DMS53 treated with DMSO at 0.1 percent for 48 hours (cell line): ENCODE measurements at regions not wholly inside any gene's neighbourhood (a gene's known extent, or its start where the extent isn't known, plus 50 kb on each side); places are given as distances from the start of the nearest gene placed in this dataset.

Experiments used
- DNase-seq: peaks from one replicate; lab custom pipeline; 2025; ENCODE audit not compliant: unreplicated experiment; lab: John Stamatoyannopoulos, UW

DNA sequence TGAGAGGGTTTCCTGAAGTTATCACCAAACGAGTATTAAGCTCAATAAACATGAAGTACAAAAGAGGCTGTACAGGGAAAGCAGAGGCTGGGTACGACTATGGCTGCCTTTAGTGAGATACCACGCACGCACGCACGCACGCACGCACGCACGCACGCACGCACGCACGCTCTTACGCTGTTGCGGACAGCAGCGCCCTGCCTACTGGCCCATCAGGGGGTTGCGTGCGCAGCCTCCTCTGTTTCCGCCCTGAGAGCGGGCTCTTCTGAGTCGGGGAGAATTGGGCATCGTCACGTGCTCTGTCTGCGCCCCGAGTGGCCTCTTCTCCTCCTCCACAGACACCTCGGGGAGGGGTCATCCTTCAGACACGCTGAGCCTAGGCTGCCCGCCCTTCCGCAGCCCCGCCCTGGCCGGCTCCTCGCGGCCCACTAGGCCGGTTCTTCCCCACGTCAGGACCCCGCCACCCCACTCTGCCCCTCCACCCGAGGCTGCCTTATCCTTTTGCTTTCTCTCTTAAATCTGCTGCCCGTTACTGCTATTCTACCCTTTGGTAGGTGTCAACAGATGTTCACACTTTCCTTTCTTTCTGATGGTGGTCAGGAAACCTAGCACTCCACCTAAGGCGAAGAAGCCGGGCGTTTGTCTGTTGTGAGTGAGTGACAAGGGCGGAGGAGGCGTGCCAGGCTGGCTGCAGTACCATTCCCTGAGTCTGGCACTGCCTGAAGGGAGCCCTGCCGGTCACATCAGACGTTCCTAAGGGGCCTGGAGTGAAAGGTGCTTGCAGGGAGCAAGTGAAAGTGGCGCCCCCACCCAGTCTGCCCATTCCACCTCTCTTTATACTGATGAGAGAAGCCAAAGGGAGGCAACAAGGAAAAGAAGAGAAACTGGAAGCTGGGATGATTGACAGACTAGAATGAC, 300.4 kb upstream of the B3GAT1 start:
- DNase-seq: no peak

DNA sequence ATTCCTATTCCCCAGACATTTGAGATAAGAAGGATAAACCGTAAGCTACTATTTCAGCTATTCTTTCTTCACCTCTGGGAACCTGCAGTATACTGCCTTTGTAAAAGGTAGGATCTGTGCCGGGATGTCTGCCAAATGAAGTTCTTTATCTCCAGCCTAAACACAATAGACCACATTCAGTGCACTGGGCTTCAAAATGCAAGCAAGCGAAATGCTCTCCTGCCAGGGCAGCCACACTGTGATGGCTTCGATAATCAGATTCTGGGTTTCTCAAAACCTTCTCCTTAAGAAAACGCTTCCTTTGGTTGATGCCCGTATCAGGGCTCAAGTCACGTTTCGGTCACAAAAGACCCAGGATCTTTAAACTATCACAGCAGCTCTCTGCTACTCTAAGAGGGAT, 299.5 kb upstream of the B3GAT1 start:
- DNase-seq: no peak

GRCh38 chr11:134710861-134711407, 298.9 kb upstream of the B3GAT1 start:
- no peak for DNase-seq

DNA sequence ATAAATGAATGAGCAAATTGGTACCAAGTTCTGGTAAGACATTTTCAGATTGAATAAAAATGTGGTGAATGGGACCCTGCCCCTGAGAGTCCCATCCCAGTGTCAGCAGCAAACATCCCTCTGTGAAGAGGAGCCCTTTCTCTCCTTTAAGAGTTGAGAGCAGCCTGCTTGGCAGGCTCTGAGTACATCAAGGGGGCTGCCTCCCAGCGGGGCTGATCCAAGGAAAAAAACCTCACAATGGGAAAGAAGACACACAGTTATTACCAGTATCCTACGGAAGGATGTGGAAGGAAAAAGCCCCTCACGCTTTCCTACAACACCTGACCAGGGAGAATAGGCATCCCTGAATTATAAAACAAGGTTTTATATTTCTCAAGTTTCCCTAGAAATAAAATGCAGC, 293.8 kb upstream of the B3GAT1 start:
- no peak for DNase-seq

- DNase-seq: no peak
Measured at GRCh38 chr11:134702827-134703226, 290.8 kb upstream of the B3GAT1 start.

- peak; percentile 6 for DNase-seq
Measured at GRCh38 chr11:134701564-134702165, 289.6 kb upstream of the B3GAT1 start.

DNA sequence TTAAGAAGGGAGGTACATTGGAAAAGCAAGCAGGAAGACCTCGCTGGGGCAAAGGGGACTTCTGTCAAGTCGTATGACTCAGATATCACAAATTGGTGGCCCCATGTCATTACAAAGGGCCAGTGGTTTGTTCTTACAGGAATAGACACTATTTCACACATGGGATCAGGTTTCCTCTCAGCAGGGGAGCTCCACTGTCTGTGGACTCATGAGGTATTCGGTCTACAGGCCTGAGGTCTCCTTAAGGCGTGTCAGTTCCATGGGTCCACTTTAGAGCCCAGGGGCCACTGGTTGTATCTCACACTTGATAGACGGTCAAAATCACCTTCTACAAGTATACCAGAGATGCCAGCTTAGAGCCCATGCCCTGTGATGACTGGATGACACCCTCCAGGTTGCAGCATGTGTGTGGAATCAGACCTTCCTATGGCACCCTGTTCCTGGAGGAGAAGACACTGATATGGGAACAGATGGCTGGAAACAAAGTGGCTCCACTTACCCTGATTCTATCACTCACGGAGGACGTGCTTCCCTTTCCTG, 288.1 kb upstream of the B3GAT1 start:
- DNase-seq: no peak

- no peak for DNase-seq
Measured at GRCh38 chr11:134696455-134696854, 284.4 kb upstream of the B3GAT1 start.

- DNase-seq: no peak
Measured at GRCh38 chr11:134691985-134692384, 279.9 kb upstream of the B3GAT1 start.

DNA sequence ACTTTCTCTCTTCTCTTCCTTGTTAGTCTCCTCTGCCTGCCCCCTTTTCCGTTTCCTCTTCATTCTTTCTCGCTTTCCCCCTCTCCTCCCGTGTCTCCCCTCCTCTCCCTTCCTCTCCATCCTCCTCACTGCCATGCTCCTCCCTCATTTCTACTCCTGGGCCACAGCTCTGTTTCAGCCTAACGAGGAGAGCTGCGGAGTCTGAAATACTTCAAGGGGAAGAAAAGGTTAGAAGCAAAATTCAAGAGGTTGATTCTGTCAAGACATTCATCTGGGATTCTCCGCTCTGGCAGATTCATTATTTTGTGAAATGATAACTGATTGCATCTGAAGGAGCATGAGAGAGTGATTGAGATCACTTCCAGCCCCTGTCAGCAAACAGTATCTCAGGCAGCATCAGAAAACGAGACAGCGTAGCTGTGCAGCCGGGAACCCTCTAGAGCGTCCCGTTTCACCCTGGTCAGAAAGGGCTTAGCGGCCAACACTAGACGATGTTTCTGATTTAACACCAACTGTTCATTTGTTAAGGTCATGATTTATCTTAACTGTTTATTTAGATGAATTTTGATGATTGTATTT, 279.3 kb upstream of the B3GAT1 start:
- no peak for DNase-seq

GRCh38 chr11:134689886-134690285, 277.8 kb upstream of the B3GAT1 start:
- no peak for DNase-seq

DNA sequence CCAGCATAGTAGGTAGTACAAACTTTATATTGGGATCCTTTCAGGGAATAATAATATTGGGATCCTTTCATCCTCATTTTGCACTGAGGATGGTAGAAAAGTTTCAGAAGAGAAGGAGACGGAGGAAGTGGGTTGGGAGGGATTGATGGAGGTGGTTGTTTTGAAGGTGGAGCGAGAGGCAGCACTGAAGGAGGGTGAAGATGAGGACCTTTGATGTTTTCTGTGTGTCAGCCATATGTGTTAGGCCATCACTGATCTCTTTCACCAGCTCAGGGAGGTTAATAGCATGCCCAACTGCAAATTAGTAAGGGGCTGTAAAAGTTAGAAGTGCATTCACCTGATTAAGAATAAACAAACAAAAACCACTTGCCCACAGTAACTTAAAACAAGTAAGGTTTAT, 275.5 kb upstream of the B3GAT1 start:
- DNase-seq: no peak

DNA sequence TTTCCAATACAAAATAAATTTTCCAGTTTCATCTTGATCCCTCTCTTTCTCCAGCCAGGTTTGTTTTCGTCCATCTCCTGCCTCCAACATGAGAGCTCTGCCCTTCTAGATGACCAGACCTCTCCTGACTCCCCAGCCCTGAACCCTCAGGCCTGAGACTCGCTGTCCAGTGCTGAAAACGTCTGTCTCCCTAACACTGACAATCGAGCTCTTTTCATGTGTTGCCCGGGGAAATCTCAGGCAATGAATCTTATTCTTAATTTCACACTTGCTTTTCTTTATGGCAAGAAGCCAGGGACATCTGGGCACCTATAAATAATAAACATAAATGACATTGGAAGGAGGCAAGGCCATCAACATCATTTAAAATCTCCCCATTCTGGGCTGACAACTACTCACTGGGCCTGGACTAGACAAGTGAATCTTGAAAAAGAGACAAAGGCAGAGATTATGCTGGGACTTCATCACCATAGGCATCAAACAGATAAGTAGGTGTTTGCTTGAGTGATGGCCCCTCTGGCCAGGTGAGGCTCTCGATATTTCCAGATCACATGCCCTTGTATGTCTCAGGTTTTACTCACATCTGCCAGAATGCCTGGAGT, 274.5 kb upstream of the B3GAT1 start:
- DNase-seq: no peak

- DNase-seq: no peak
Measured at GRCh38 chr11:134685793-134686380, 273.8 kb upstream of the B3GAT1 start.

DNA sequence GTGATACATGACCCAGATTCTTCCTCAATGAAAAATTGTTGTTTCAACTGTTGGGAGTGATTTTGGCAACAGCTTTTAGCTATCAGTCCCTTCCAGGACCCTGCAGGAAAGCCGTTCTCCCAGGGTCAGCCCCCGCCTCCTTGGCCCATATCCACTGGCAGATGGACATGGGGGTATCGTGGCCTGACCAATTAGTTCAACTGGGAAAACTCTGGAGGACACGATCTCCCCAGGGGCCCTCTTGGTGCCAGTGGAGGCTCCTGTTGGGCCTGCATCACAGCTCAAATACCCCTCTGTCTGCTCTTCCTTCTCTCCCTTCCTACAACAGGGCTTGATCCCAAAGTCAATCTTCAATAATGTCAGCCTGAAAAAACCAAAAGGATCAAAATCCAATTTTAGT, 272.5 kb upstream of the B3GAT1 start:
- DNase-seq: no peak

DNA sequence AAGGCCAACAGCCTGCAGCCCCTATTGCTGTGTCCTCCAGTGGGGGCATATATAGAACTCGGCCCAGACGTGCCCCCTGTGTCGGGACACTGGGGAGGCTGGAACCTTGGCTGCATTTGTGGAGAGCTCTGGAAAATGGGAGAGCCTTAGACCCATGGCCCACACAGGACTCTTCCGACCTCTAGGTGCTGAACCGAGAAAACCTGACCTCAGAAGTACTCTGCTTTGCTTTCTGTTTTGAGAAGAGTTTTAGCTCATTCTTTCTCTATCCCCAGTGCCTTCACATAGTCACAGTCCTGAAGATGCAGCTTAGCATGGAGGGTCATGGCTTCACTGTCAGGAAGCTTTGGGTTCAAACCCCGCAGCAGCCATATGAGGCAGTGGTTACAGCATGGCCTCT, 271.8 kb upstream of the B3GAT1 start:
- no peak for DNase-seq

DNA sequence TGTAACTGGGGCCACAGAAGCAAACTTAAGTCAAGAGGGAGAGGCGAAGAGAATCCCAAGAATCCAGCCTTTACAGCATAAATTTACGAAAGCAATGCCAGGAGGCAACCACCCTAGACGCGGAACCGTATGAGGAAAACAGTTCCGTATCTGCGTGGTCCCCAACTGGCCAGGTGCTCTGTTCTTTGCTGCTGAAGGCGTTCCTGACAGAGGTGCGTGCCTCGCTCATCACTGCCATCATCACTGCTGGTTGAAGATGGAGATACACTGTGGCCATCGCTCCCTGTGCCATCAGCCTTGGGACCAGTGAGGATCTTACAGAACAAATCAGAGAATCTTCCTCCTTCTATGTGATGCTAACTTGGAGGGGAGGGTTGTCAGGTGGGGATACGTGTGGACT, 270.5 kb upstream of the B3GAT1 start:
- no peak for DNase-seq

DNA sequence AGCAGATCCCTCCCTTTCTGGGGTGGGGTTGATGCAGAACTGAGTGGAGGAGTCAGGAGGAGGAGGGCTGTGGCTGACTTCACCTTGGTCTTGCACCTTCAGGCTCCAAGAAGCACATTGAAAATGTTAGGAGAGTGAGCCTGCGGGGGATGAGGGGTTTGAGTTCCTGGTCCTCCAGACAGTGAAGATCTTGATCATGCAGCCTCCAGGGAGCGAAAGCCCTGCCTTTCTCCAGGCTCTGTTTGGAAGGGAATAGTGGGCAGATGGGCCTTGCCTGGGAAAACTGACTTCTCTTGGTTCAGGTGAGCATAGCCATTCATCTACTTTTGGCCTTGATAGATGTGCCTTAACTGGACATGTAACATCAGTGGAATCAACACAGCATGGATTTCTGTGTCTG, 267.6 kb upstream of the B3GAT1 start:
- DNase-seq: no peak

GRCh38 chr11:134678744-134679143, 266.7 kb upstream of the B3GAT1 start:
- DNase-seq: no peak

- DNase-seq: no peak
Measured at GRCh38 chr11:134677891-134678551, 266.0 kb upstream of the B3GAT1 start.
